HepG2 (cell line): ENCODE measurements at regions not wholly inside any gene's neighbourhood (a gene's known extent, or its start where the extent isn't known, plus 50 kb on each side); places are given as distances from the start of the nearest gene placed in this dataset.

Experiments used
- ATAC-seq: fragments of 200-7000 bp; cut with Tn5 transposase; 3 replicates; pipeline ENCODE4 v1.9.1; 2020; ENCODE audit warnings: mild to moderate bottlenecking, moderate library complexity
- BruUV-seq: library from RNA; stranded (reverse); fragments of 400-500 nt; replicated peaks from 2 replicates; lab custom pipeline; 2021; lab: Mats Ljungman, UMichigan
- CTCF ChIA-PET: fragments of 300-600 bp; formaldehyde crosslinking; extraction: SDS; loops from one replicate; lab custom pipeline; 2021; ENCODE audit warnings: low total read pairs, inconsistent platforms, low intra/inter-chr PET ratio; lab: Yijun Ruan, JAX
- POLR2A ChIA-PET: fragments of 350-600 bp; sonication (Branson Sonifier 250); formaldehyde crosslinking; loops from one replicate; lab custom pipeline; 2020; ENCODE audit warnings: antibody characterized with exemption, inconsistent platforms; lab: Yijun Ruan, JAX
- DNase-seq: peaks from one replicate; pipeline ENCODE4 v3.0.0-alpha.2; 2015; ENCODE audit warnings: low spot score
- FAIRE-seq: peaks from 3 replicates; lab custom pipeline; 2011; peaks lifted over from hg19 to GRCh38; lab: Jason Lieb, UNC
- H2AFZ ChIP-seq: one replicate; pipeline ENCODE4 v1.6.1; 2011; ENCODE audit warnings: low read length, inconsistent platforms
- H3K27ac ChIP-seq: fragments of 300-600 bp; 3 replicates; pipeline ENCODE4 v1.8.0; 2011; ENCODE audit warnings: mixed run types, mild to moderate bottlenecking, mixed read lengths, low read length, inconsistent platforms; ENCODE audit not compliant: insufficient read depth; ENCODE audit errors: extremely low read length
- H3K27me3 ChIP-seq, 2 experiments: fragments of 200-600 bp in 1 of 2; 2 replicates in 1 of 2; 3 replicates in 1 of 2; pipeline versions ENCODE4 v1.6.0 to v1.8.0; 2011; ENCODE audit warnings: low read length in 2 of 2, mild to moderate bottlenecking in 2 of 2, moderate library complexity in 2 of 2, inconsistent platforms in 1 of 2; ENCODE audit not compliant: insufficient read depth in 2 of 2, control insufficient read depth in 1 of 2
- H3K36me3 ChIP-seq, 2 experiments: fragments of 200-600 bp in 1 of 2; replicated peaks in 1 of 2; 2 replicates in 1 of 2; 3 replicates in 1 of 2; pipeline versions ENCODE4 v1.5.1 to v1.8.0; 2011; ENCODE audit warnings: low read length in 2 of 2, inconsistent platforms in 1 of 2; ENCODE audit not compliant: insufficient read depth in 2 of 2, control insufficient read depth in 1 of 2
- H3K4me1 ChIP-seq: 2 replicates; pipeline ENCODE4 v1.5.1; 2012; ENCODE audit warnings: low read length, inconsistent platforms; ENCODE audit not compliant: insufficient read depth
- H3K4me2 ChIP-seq: 2 replicates; pipeline ENCODE4 v1.6.0; 2011; ENCODE audit warnings: low read depth, low read length, inconsistent platforms
- H3K4me3 ChIP-seq, 3 experiments: fragments of 200-600 bp in 1 of 3; sonication (generic), shearing (Covaris generic) in 1 of 3; replicated peaks in 1 of 3; 2 replicates each; pipeline ENCODE4 v1.5.1; 2011 to 2016; ENCODE audit warnings: low read length in 3 of 3, inconsistent platforms in 2 of 3, low read depth in 2 of 3, mild to moderate bottlenecking in 2 of 3, control low read depth in 1 of 3, mixed read lengths in 1 of 3; ENCODE audit not compliant: insufficient read depth in 1 of 3
- H3K79me2 ChIP-seq: one replicate; pipeline ENCODE4 v1.6.1; 2011; ENCODE audit warnings: low read length, inconsistent platforms; ENCODE audit not compliant: insufficient read depth
- H3K9ac ChIP-seq: 2 replicates; pipeline ENCODE4 v1.6.0; 2011; ENCODE audit warnings: mild to moderate bottlenecking, low read depth, low read length, inconsistent platforms; ENCODE audit not compliant: insufficient read depth
- H3K9me3 ChIP-seq: 2 replicates; pipeline ENCODE4 v1.5.1; 2012; ENCODE audit warnings: mild to moderate bottlenecking, low read length
- H4K20me1 ChIP-seq: 2 replicates; pipeline ENCODE4 v1.6.0; 2011; ENCODE audit warnings: inconsistent platforms, mild to moderate bottlenecking, low read length, moderate library complexity; ENCODE audit not compliant: insufficient read depth
- ARHGAP35 ChIP-seq: sonication (generic); formaldehyde crosslinking; IDR thresholded peaks from 2 replicates; pipeline ENCODE4 v1.9.0; 2022; ENCODE audit warnings: mild to moderate bottlenecking, inconsistent platforms, moderate library complexity, missing genetic modification reagents, borderline replicate concordance
- ARID2 ChIP-seq: sonication (generic); formaldehyde crosslinking; IDR thresholded peaks from 2 replicates; pipeline ENCODE4 v1.8.1; 2022; ENCODE audit warnings: mild to moderate bottlenecking, missing genetic modification reagents, borderline replicate concordance
- BCL6 ChIP-seq: IDR thresholded peaks from 2 replicates; pipeline ENCODE4 v1.6.1; 2016; ENCODE audit warnings: missing genetic modification reagents, missing compliant biosample characterization
- FOXK2 ChIP-seq: fragments of 450-650 bp; IDR thresholded peaks from 2 replicates; pipeline ENCODE4 v1.6.1; 2016
- NFE2L1 ChIP-seq: sonication (generic); formaldehyde crosslinking; IDR thresholded peaks from 2 replicates; pipeline ENCODE4 v1.4.0; 2020; ENCODE audit warnings: missing genetic modification reagents, mild to moderate bottlenecking, borderline replicate concordance
- SOX13 ChIP-seq, 3 experiments: fragments of 450-650 bp in 1 of 3; sonication (generic) in 1 of 3; formaldehyde crosslinking in 1 of 3; IDR thresholded peaks in 2 of 3; conservative IDR thresholded peaks in 1 of 3; 2 replicates each; pipeline versions ENCODE4 v1.5.0 to v1.6.1; 2016 to 2020; ENCODE audit warnings: antibody characterized with exemption in 1 of 3, mild to moderate bottlenecking in 1 of 3, missing compliant biosample characterization in 1 of 3, missing genetic modification reagents in 1 of 3, moderate library complexity in 1 of 3
- ZNF557 ChIP-seq: sonication (generic); formaldehyde crosslinking; IDR thresholded peaks from 2 replicates; pipeline ENCODE4 v1.4.0; 2020; ENCODE audit warnings: missing genetic modification reagents
- ZNF670 ChIP-seq: sonication (generic); formaldehyde crosslinking; IDR thresholded peaks from 2 replicates; pipeline ENCODE4 v1.8.0; 2022; ENCODE audit warnings: mild to moderate bottlenecking, missing genetic modification reagents, borderline replicate concordance
- ZNF768 ChIP-seq: sonication (generic); formaldehyde crosslinking; IDR thresholded peaks from 2 replicates; pipeline ENCODE4 v1.4.0; 2020; ENCODE audit warnings: missing genetic modification reagents
- ZSCAN29 ChIP-seq: sonication (generic); formaldehyde crosslinking; conservative IDR thresholded peaks from 2 replicates; pipeline ENCODE4 v1.4.0; 2020; ENCODE audit warnings: mild to moderate bottlenecking, missing genetic modification reagents
- WGBS: methylation state at CpG from one replicate; pipeline ENCODE4 v1.1.6; 2017; ENCODE audit warnings: low lambda C conversion rate; 5-methylcytosine and 5-hydroxymethylcytosine counted together
- in situ Hi-C: cut with HindIII; loops from 2 replicates; pipeline ENCODE4 v1.10.0; 2017; ENCODE audit warnings: low pct_unique_long_range_greater_than_20kb; ENCODE audit not compliant: extremely low pct_ligation_motif_present
- intact Hi-C: fragments of 100-400 bp; cut with micrococcal nuclease; formaldehyde crosslinking; loops from one replicate; pipeline ENCODE4 v1.10.0; 2022; ENCODE audit not compliant: unreplicated experiment
- TF ChIP-seq, protein P1 (sequence below): sonication (generic); formaldehyde crosslinking; IDR thresholded peaks from 2 replicates; pipeline ENCODE4 v1.8.0; 2022; ENCODE audit warnings: mild to moderate bottlenecking, missing genetic modification reagents, borderline replicate concordance
- TF ChIP-seq, protein P2 (sequence below): fragments of 450-650 bp; IDR thresholded peaks from 2 replicates; pipeline ENCODE4 v1.6.1; 2017; ENCODE audit warnings: mild to moderate bottlenecking
- TF ChIP-seq, protein P3 (sequence below): sonication (generic); formaldehyde crosslinking; IDR thresholded peaks from 2 replicates; pipeline ENCODE4 v1.4.0; 2020; ENCODE audit warnings: mild to moderate bottlenecking, missing genetic modification reagents

- no peak for ATAC-seq
- no peak overlapping the region for H3K4me2 ChIP-seq
- TF ChIP-seq ZNF557 (CRISPR knock-in tag) (no peak), ZNF768 (no peak), ARHGAP35 (no peak), NFE2L1 (no peak), ARID2 (CRISPR knock-in tag) (no peak), ZNF670 (CRISPR knock-in tag) (no peak), SOX13 (IDR thresholded peaks at IDR 0.05) (no peak), SOX13 (CRISPR knock-in tag; conservative IDR thresholded peaks at IDR 0.05 in 1 of 2, IDR thresholded peaks at IDR 0.05 in 1 of 2) (no peak), BCL6 (CRISPR knock-in tag) (no peak), FOXK2 (no peak), ZSCAN29 (CRISPR knock-in tag) (no peak)
- TF ChIP-seq, protein P1, sequence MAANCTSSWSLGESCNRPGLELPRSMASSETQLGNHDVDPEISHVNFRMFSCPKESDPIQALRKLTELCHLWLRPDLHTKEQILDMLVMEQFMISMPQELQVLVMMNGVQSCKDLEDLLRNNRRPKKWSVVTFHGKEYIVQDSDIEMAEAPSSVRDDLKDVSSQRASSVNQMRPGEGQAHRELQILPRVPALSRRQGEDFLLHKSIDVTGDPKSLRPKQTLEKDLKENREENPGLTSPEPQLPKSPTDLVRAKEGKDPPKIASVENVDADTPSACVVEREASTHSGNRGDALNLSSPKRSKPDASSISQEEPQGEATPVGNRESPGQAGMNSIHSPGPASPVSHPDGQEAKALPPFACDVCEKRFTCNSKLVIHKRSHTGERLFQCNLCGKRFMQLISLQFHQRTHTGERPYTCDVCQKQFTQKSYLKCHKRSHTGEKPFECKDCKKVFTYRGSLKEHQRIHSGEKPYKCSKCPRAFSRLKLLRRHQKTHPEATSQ (CRISPR knock-in tag): no peak
- TF ChIP-seq, protein P2, sequence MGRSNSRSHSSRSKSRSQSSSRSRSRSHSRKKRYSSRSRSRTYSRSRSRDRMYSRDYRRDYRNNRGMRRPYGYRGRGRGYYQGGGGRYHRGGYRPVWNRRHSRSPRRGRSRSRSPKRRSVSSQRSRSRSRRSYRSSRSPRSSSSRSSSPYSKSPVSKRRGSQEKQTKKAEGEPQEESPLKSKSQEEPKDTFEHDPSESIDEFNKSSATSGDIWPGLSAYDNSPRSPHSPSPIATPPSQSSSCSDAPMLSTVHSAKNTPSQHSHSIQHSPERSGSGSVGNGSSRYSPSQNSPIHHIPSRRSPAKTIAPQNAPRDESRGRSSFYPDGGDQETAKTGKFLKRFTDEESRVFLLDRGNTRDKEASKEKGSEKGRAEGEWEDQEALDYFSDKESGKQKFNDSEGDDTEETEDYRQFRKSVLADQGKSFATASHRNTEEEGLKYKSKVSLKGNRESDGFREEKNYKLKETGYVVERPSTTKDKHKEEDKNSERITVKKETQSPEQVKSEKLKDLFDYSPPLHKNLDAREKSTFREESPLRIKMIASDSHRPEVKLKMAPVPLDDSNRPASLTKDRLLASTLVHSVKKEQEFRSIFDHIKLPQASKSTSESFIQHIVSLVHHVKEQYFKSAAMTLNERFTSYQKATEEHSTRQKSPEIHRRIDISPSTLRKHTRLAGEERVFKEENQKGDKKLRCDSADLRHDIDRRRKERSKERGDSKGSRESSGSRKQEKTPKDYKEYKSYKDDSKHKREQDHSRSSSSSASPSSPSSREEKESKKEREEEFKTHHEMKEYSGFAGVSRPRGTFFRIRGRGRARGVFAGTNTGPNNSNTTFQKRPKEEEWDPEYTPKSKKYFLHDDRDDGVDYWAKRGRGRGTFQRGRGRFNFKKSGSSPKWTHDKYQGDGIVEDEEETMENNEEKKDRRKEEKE: no peak
- TF ChIP-seq, protein P3, sequence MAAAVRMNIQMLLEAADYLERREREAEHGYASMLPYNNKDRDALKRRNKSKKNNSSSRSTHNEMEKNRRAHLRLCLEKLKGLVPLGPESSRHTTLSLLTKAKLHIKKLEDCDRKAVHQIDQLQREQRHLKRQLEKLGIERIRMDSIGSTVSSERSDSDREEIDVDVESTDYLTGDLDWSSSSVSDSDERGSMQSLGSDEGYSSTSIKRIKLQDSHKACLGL (CRISPR knock-in tag): no peak
- intact Hi-C loops: no loop called here
- CTCF ChIA-PET: no interaction called here
- H3K9me3 ChIP-seq: peaks cover 76% of the 10 kb centered on the region
- POLR2A ChIA-PET: no interaction called here
- H3K36me3 ChIP-seq: no peaks in the 10 kb centered on the region
- DNase-seq: no peak
- H3K9ac ChIP-seq: no peak overlapping the region
- no peak for FAIRE-seq
- no TSS peak for BruUV-seq
- in situ Hi-C loops: no loop called here
- H3K4me1 ChIP-seq: no peaks in the 10 kb centered on the region
- no peak overlapping the region for H3K4me3 ChIP-seq
- no peaks in the 10 kb centered on the region for H3K79me2 ChIP-seq
- 5% methylated on average over 2 of the region's 2 CpGs for WGBS
- no peaks in the 10 kb centered on the region for H3K27me3 ChIP-seq
- no peak overlapping the region for H3K27ac ChIP-seq
- H2AFZ ChIP-seq: no peak overlapping the region
- no peaks in the 10 kb centered on the region for H4K20me1 ChIP-seq
Measured at GRCh38 chr14:85276979-85277228, 253.0 kb upstream of the FLRT2 start.
